GM12892 (cell line): ENCODE measurements at regions not wholly inside any gene's neighbourhood (a gene's known extent, or its start where the extent isn't known, plus 50 kb on each side); places are given as distances from the start of the nearest gene placed in this dataset.

ENCODE experiments used
- DNase-seq: peaks from one replicate; pipeline ENCODE4 v3.0.0; 2011; ENCODE audit not compliant: insufficient read length
- FAIRE-seq: peaks from 2 replicates; lab custom pipeline; 2011; peaks lifted over from hg19 to GRCh38; lab: Jason Lieb, UNC
- POLR2A ChIP-seq: IDR thresholded peaks from 2 replicates; pipeline ENCODE4 v1.6.1; 2011; ENCODE audit warnings: low read depth, low read length, control low read depth
- POLR2AphosphoS5 ChIP-seq: IDR thresholded peaks from 2 replicates; pipeline ENCODE4 v1.6.1; 2011; ENCODE audit warnings: low read depth, low read length, control low read depth
- TAF1 ChIP-seq: IDR thresholded peaks from 2 replicates; pipeline ENCODE4 v1.6.1; 2011; ENCODE audit warnings: low read depth, mild to moderate bottlenecking, control low read depth, low read length, borderline replicate concordance

GRCh38 chr20:39661833-39662232, 699.7 kb downstream of the DHX35 start:
- TF ChIP-seq TAF1 (no peak), POLR2AphosphoS5 (no peak), POLR2A (no peak)
- no peak for DNase-seq
- FAIRE-seq = no peak

- DNase-seq (no peak), FAIRE-seq (no peak)
- TF ChIP-seq POLR2A (no peak), POLR2AphosphoS5 (no peak), TAF1 (no peak)
Measured at GRCh38 chr20:39660965-39661364, 698.8 kb downstream of the DHX35 start.

DNA sequence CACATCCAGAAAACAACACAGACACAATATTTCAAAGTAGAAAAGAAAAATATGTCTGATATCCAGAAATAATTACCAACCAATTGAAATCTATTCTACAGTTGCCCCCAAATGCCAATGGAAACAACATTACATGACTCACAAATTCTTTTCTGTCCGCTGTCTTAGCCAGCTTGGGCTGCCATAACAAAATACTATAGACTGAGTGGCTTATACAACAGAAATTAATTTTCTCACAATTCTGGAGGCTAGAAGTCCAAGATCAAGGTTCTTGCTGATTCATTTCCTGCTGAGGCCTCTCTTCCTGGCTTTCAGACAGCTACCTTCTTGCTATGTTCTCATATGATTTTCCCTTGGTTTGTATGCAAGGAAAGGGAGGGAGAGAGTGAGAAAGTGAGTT, 698.1 kb downstream of the DHX35 start:
- DNase-seq (no peak), FAIRE-seq (no peak)

GRCh38 chr20:39658662-39659409, 696.7 kb downstream of the DHX35 start:
- FAIRE-seq = no peak
- no peak for TF ChIP-seq POLR2A
- TF ChIP-seq POLR2AphosphoS5 = no peak
- no peak for TF ChIP-seq TAF1
- DNase-seq = no peak

More for the DNA sequence above, 698.1 kb downstream of the DHX35 start:
- TF ChIP-seq TAF1 (no peak), POLR2AphosphoS5 (no peak), POLR2A (no peak)

- FAIRE-seq = no peak
- no peak for DNase-seq
- TF ChIP-seq TAF1 (no peak), POLR2A (no peak), POLR2AphosphoS5 (no peak)
Measured at GRCh38 chr20:39654171-39654570, 692.0 kb downstream of the DHX35 start.

DNA sequence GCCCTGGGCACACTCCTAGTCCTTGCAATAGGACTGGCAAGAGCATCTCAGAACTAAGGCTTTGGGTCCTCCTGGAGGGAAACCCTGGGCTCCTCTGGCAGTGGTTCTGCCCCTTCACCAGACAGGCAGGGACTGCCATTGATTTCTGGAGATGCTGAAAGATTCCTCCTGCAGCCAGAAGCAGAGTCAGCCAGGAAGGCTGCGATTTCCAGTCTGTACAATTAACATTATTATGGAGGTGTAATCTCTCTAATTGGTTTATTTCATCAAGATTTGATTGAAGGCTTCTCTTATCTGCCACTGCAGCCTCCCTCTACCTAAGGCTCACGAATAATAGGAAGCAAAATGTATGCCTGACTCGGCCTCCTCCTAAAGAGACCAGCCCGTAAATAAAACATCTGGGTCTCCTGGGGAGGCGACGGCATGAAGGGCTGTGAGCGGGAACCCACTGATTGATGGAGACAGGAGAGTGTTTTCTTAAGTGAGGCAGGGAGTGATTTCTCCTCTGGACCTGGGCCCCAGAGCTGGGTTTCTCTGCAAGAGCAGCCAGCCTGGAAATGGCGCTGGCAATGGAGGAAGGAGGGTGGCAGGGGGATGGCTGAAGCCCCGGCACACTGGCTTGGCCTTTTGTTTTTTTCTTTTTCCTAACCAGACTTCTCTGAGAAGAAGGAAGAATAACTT, 689.6 kb downstream of the DHX35 start:
- no peak for DNase-seq
- FAIRE-seq = no peak
- TF ChIP-seq POLR2AphosphoS5 = no peak
- TF ChIP-seq TAF1 = no peak
- no peak for TF ChIP-seq POLR2A

DNA sequence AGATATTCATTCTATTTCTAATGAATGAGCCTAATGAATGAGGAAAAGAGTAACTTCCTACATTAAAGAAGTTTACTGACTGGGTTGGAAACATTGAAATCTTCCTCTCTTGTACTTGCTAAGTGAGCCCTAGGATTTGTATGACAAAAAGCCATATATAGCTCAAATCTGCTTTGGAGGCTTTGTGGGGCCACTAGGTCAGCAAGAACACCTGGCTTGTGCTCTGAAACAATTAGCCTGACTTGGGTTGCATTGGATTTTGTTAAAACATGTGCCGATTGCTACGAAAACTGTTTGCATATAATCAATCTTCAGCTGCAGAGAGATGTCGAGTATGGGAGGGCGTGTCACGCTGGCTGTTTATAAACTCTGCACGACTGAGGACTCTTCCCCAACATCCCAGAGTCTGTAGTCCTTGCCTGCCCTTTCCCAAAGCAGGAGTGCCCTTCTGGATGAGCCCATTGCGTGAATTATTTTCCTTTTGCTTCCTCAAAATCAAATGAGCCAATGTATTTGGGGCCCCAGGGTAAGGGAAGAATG, 684.8 kb downstream of the DHX35 start:
- FAIRE-seq = no peak
- TF ChIP-seq TAF1 (no peak), POLR2A (no peak), POLR2AphosphoS5 (no peak)
- DNase-seq = no peak

DNA sequence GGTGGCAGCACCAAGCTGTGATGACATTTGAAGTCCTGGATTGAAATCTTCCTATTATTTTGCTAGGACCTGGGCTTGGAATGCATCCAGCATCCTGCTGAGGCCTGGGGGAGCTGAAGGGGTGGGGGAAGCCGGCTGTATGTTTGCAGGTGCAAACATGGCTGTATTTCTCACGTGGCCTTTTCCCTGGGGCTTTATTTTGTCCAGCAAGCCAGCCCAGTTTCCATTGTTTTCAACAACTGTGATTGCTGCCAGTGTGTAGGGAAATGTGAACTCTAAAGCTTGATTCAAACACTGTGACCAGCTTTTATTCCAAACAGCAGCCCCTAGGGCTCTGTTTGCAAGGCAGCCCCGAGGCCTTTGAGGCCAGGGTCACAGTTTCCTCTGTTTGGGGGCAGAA, 683.0 kb downstream of the DHX35 start:
- TF ChIP-seq POLR2A (no peak), TAF1 (no peak), POLR2AphosphoS5 (no peak)
- no peak for FAIRE-seq
- DNase-seq = no peak

GRCh38 chr20:39643292-39643691, 681.1 kb downstream of the DHX35 start:
- DNase-seq (no peak), FAIRE-seq (no peak)
- no peak for TF ChIP-seq POLR2A
- TF ChIP-seq TAF1 = no peak
- no peak for TF ChIP-seq POLR2AphosphoS5

- FAIRE-seq = no peak
- TF ChIP-seq POLR2A (no peak), TAF1 (no peak), POLR2AphosphoS5 (no peak)
- DNase-seq = no peak
Measured at GRCh38 chr20:39641423-39641822, 679.3 kb downstream of the DHX35 start.

- FAIRE-seq (no peak), DNase-seq (no peak)
- TF ChIP-seq TAF1 = no peak
- no peak for TF ChIP-seq POLR2AphosphoS5
Measured at GRCh38 chr20:39640147-39640546, 678.0 kb downstream of the DHX35 start.
